HL-60 (cell line): ENCODE measurements at regions not wholly inside any gene's neighbourhood (a gene's known extent, or its start where the extent isn't known, plus 50 kb on each side); places are given as distances from the start of the nearest gene placed in this dataset.

Source experiments
- DNase-seq, 2 experiments: peaks; one replicate each; pipeline ENCODE4 v3.0.0-alpha.2; 2010 to 2020; ENCODE audit warnings: low read depth in 1 of 2, low spot score in 1 of 2
- H3K27ac ChIP-seq: fragments of 250-450 bp; sonication (Bioruptor Pico); replicated peaks from 2 replicates; pipeline ENCODE4 v1.5.1; 2020; ENCODE audit warnings: mild to moderate bottlenecking, moderate library complexity
- H3K27me3 ChIP-seq: fragments of 250-450 bp; sonication (Bioruptor Pico); 2 replicates; pipeline ENCODE4 v1.5.1; 2021; ENCODE audit warnings: mild to moderate bottlenecking, moderate library complexity; ENCODE audit not compliant: insufficient read depth, poor library complexity, severe bottlenecking
- H3K4me3 ChIP-seq: replicated peaks from 2 replicates; pipeline ENCODE4 v1.5.1; 2011; ENCODE audit warnings: mild to moderate bottlenecking, control low read depth, low read length; ENCODE audit not compliant: insufficient read depth
- GABPA ChIP-seq: IDR thresholded peaks from 2 replicates; pipeline ENCODE4 v1.6.1; 2012; ENCODE audit warnings: low read depth
- POLR2AphosphoS5 ChIP-seq: IDR thresholded peaks from 2 replicates; pipeline ENCODE4 v1.6.1; 2012; ENCODE audit warnings: low read depth
- SPI1 ChIP-seq: IDR thresholded peaks from 2 replicates; pipeline ENCODE4 v1.6.1; 2012; ENCODE audit warnings: low read depth, mild to moderate bottlenecking, borderline replicate concordance
- TF ChIP-seq, protein P1 (sequence below): IDR thresholded peaks from 2 replicates; pipeline ENCODE4 v1.6.1; 2012; ENCODE audit warnings: low read depth; ENCODE audit not compliant: insufficient replicate concordance
- TF ChIP-seq, protein P2 (sequence below): IDR thresholded peaks from one replicate; pipeline ENCODE4 v1.5.1; 2011; ENCODE audit warnings: low read length, control low read depth, inconsistent platforms; ENCODE audit not compliant: insufficient read depth

DNA sequence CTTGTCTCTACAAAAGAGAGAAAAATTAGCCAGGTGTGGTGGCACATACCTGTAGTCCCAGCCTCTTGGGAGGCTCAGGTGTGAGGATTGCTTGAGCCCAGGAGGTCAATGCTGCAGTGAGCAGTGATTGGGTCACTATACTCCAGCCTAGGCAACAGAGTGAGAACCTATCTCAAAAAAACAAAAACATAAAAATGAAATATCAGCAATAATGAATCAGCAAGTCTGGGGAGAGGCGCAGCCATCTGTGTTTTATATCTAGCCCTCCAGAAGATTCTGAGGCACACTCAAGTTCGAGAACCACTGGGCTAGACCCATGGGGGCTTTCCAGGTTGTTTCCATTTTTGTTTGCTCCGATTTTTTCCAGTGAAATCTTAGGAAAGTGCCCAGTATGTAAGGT lies 88.1 kb upstream of the BCL6 start:
- Histone ChIP-seq H3K4me3 (no peak overlapping the region), H3K27ac (no peak overlapping the region), H3K27me3 (no peaks in the 10 kb centered on the region)
- no peak for DNase-seq
- TF ChIP-seq POLR2AphosphoS5: no peak
- no peak for TF ChIP-seq SPI1
- TF ChIP-seq, protein P1, sequence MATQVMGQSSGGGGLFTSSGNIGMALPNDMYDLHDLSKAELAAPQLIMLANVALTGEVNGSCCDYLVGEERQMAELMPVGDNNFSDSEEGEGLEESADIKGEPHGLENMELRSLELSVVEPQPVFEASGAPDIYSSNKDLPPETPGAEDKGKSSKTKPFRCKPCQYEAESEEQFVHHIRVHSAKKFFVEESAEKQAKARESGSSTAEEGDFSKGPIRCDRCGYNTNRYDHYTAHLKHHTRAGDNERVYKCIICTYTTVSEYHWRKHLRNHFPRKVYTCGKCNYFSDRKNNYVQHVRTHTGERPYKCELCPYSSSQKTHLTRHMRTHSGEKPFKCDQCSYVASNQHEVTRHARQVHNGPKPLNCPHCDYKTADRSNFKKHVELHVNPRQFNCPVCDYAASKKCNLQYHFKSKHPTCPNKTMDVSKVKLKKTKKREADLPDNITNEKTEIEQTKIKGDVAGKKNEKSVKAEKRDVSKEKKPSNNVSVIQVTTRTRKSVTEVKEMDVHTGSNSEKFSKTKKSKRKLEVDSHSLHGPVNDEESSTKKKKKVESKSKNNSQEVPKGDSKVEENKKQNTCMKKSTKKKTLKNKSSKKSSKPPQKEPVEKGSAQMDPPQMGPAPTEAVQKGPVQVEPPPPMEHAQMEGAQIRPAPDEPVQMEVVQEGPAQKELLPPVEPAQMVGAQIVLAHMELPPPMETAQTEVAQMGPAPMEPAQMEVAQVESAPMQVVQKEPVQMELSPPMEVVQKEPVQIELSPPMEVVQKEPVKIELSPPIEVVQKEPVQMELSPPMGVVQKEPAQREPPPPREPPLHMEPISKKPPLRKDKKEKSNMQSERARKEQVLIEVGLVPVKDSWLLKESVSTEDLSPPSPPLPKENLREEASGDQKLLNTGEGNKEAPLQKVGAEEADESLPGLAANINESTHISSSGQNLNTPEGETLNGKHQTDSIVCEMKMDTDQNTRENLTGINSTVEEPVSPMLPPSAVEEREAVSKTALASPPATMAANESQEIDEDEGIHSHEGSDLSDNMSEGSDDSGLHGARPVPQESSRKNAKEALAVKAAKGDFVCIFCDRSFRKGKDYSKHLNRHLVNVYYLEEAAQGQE: no peak
- TF ChIP-seq, protein P2, sequence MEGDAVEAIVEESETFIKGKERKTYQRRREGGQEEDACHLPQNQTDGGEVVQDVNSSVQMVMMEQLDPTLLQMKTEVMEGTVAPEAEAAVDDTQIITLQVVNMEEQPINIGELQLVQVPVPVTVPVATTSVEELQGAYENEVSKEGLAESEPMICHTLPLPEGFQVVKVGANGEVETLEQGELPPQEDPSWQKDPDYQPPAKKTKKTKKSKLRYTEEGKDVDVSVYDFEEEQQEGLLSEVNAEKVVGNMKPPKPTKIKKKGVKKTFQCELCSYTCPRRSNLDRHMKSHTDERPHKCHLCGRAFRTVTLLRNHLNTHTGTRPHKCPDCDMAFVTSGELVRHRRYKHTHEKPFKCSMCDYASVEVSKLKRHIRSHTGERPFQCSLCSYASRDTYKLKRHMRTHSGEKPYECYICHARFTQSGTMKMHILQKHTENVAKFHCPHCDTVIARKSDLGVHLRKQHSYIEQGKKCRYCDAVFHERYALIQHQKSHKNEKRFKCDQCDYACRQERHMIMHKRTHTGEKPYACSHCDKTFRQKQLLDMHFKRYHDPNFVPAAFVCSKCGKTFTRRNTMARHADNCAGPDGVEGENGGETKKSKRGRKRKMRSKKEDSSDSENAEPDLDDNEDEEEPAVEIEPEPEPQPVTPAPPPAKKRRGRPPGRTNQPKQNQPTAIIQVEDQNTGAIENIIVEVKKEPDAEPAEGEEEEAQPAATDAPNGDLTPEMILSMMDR: no peak
- TF ChIP-seq GABPA: no peak

DNA sequence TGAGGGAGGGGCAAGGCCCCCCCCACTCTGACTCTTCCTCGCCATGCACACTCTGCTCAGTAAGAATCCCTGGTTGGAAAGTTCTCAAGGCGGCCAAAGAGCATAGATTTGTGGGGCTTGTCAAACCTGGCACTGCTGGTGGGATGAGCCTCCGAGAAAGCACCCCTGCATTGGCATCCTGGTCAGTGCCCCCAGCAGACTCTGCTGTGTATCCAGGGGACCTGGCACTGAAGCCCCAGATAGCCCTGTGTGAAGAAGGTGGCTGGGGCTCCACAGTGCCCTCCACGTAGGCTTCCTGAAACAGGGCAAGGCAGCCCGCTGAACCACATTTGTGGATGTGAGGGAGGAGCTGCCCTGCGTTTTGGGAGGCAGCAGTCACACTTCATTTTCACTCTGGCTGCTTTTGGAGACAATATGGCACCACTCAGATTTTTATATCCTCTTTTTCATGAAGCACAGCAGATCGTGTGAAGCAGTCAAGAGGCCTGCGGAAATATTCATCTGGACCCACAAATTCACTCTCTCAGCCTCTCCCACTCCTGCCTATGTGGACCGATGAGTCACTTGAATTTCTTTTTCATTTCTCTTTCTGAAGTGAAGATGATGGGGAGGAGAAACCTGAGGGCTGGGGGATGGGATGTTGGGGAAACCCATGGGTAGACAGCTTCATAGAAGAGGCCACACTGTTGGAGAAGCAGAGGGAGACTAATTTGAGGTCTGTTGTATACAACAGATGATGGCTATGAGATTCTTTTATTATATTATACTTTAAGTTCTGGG lies 88.7 kb upstream of the BCL6 start:
- no peaks in the 10 kb centered on the region for H3K27me3 ChIP-seq
- TF ChIP-seq, protein P2: no peak
- TF ChIP-seq SPI1: no peak
- no peak for TF ChIP-seq POLR2AphosphoS5
- TF ChIP-seq, protein P1: no peak
- TF ChIP-seq GABPA: no peak
- no peak for DNase-seq
- H3K4me3 ChIP-seq: no peak overlapping the region
- no peak overlapping the region for H3K27ac ChIP-seq

DNA sequence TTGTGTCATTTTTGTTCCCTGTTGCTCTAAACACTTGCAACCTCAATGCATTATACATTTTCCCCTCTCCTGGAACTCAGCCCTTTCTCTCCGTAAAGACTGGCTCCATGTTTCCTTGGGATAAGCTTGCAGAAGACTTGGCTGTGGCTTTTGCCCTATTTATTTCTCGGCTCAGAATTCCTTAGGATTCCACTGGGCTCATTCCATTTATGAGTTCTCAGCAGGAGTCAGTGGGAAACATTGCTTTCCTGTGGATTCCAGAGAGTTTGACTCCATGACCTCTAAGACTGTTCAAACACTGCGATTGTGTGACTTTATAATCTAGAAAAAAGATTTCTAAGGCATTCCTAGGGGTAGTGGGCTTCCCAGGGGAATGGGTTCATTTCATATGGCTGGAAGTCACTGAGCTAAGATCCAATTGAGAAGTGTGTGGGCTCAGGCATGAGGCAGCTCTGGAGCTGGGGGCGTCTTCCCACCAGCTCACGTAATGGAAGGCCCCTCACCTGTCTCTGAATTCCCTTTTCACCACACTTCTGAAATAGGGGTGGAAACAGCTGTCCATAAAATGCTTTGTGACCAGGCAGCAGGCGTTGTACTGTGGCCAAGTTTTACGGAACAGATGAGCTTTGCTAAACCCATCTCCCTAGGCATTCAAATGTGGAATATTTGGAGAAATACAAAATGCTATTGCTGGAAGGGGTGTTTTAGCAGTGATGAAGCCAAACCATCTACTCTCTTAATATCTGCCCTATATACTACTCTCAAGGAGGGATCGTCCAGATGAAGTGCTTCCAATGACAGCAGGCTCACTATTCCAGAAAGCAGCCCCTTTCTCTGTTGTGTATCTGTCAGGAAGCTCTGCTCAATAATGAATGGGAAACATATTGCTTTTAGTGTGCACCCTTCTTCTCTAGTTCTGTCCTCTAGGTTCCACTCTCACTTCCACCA lies 91.8 kb upstream of the BCL6 start:
- no peak for DNase-seq
- no peak overlapping the region for H3K27ac ChIP-seq
- no peaks in the 10 kb centered on the region for H3K27me3 ChIP-seq
- H3K4me3 ChIP-seq: no peak overlapping the region
- TF ChIP-seq GABPA (no peak), POLR2AphosphoS5 (no peak)
- TF ChIP-seq, protein P2: no peak
- TF ChIP-seq, protein P1: no peak
